ENCODE measurements at regions not wholly inside any gene's neighbourhood (a gene's known extent, or its start where the extent isn't known, plus 50 kb on each side); places are given as distances from the start of the nearest gene placed in this dataset.

DNA sequence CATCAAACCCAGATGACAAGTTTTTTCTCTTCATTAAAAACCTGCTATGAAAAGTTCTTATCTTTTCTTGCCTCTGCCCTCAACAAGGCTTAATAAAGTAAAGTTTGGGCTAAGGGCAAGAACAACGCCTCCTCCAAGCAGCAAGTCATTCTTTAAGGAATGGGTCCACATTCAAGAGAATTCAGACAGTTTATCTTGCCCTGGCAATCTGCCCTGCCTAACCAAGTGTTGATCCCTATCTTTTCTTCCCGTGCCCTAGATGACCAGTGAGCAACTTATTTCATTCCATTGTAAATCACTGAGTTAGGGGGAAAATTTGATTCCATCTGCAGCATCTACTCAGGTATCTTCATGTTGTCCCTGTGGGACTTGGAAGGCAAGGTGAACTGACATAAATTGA, 370.3 kb upstream of the DPPA4 start:
- no peak for ATAC-seq
- TF ChIP-seq EZH2phosphoT487 (IDR thresholded peaks at IDR 0.05; ENCODE audit: borderline replicate concordance, low read length) (no peak), EZH2 (IDR thresholded peaks at IDR 0.05; ENCODE audit: low read length, unreplicated experiment) (no peak)
- TF ChIP-seq, protein P1, sequence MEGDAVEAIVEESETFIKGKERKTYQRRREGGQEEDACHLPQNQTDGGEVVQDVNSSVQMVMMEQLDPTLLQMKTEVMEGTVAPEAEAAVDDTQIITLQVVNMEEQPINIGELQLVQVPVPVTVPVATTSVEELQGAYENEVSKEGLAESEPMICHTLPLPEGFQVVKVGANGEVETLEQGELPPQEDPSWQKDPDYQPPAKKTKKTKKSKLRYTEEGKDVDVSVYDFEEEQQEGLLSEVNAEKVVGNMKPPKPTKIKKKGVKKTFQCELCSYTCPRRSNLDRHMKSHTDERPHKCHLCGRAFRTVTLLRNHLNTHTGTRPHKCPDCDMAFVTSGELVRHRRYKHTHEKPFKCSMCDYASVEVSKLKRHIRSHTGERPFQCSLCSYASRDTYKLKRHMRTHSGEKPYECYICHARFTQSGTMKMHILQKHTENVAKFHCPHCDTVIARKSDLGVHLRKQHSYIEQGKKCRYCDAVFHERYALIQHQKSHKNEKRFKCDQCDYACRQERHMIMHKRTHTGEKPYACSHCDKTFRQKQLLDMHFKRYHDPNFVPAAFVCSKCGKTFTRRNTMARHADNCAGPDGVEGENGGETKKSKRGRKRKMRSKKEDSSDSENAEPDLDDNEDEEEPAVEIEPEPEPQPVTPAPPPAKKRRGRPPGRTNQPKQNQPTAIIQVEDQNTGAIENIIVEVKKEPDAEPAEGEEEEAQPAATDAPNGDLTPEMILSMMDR (conservative IDR thresholded peaks at IDR 0.05; ENCODE audit: low read depth, low read length), result no peak

DNA sequence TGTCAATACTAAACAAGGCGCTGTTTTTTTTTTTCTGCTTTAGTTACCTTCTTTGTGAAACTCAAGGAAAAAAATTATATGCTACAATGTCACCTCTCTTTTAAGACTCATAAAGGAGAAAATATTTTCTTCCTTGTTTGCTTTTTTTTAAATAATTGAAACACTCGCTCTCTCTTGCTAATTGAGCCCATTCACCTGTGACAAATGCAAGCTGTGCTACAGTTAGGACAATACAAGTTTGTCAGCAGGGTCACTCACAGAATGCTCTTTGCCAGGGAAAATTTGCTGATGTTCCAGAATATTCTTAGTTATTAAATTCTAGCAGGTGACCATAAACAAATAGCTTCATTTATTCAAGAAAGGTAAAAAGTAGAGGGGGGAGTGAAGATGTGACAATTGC, 375.9 kb upstream of the DPPA4 start:
- no peak overlapping the region for H3K4me3 ChIP-seq (ENCODE audit: low read length)
- H3K27ac ChIP-seq (ENCODE audit: low read length), result no peak overlapping the region
- no peak overlapping the region for H2AFZ ChIP-seq (ENCODE audit: low read length)
- H3K4me2 ChIP-seq (ENCODE audit: low read length), result no peak overlapping the region
- H3K9me2 ChIP-seq (replicated peaks; ENCODE audit: low read length), result no peaks in the 10 kb centered on the region
- no peak overlapping the region for H3K9ac ChIP-seq (ENCODE audit: low read length)
- no peaks in the 10 kb centered on the region for H3K79me2 ChIP-seq (ENCODE audit: low read length)
- TF ChIP-seq EZH2phosphoT487 (IDR thresholded peaks at IDR 0.05; ENCODE audit: borderline replicate concordance, low read length), result no peak
- no peak for TF ChIP-seq EZH2 (IDR thresholded peaks at IDR 0.05; ENCODE audit: low read length, unreplicated experiment)
- TF ChIP-seq, protein P1 (conservative IDR thresholded peaks at IDR 0.05; ENCODE audit: low read depth, low read length), result no peak
- intact Hi-C loops (cut with micrococcal nuclease), result no loop called here
- no peaks in the 10 kb centered on the region for H3K4me1 ChIP-seq (ENCODE audit: insufficient read depth, low read length)
- H4K20me1 ChIP-seq (ENCODE audit: low read length), result no peaks in the 10 kb centered on the region
- H3K36me3 ChIP-seq (ENCODE audit: low read depth, low read length), result no peaks in the 10 kb centered on the region
- no TSS peak for BruUV-seq (replicated peaks)
- H3K27me3 ChIP-seq (ENCODE audit: low read length), result peaks cover 20% of the 10 kb centered on the region
- H3K9me3 ChIP-seq (ENCODE audit: low read length), result no peaks in the 10 kb centered on the region
- ChIA-PET POLR2A (ENCODE audit: unreplicated experiment) (no interaction called here), CTCF (no interaction called here)
- DNase-seq (no peak), ATAC-seq (no peak)
- no peaks in the 10 kb centered on the region for H3F3A ChIP-seq (ENCODE audit: low read length, unreplicated experiment)

More for the DNA sequence above, 370.3 kb upstream of the DPPA4 start:
- Histone ChIP-seq H4K20me1 (ENCODE audit: low read length) (no peaks in the 10 kb centered on the region), H3K4me3 (ENCODE audit: low read length) (no peak overlapping the region), H3K36me3 (ENCODE audit: low read depth, low read length) (no peaks in the 10 kb centered on the region), H3K79me2 (ENCODE audit: low read length) (no peaks in the 10 kb centered on the region), H2AFZ (ENCODE audit: low read length) (no peak overlapping the region), H3K9me3 (ENCODE audit: low read length) (no peaks in the 10 kb centered on the region), H3K27ac (ENCODE audit: low read length) (no peak overlapping the region), H3K27me3 (ENCODE audit: low read length) (no peaks in the 10 kb centered on the region), H3K4me2 (ENCODE audit: low read length) (no peak overlapping the region), H3K9me2 (replicated peaks; ENCODE audit: low read length) (no peaks in the 10 kb centered on the region), H3K9ac (ENCODE audit: low read length) (no peak overlapping the region), H3F3A (ENCODE audit: low read length, unreplicated experiment) (no peaks in the 10 kb centered on the region), H3K4me1 (ENCODE audit: insufficient read depth, low read length) (no peaks in the 10 kb centered on the region)
- no TSS peak for BruUV-seq (replicated peaks)
- peak; percentile 45 for DNase-seq
- intact Hi-C loops (cut with micrococcal nuclease), result no loop called here
- ChIA-PET CTCF (no interaction called here), POLR2A (ENCODE audit: unreplicated experiment) (no interaction called here)

DNA sequence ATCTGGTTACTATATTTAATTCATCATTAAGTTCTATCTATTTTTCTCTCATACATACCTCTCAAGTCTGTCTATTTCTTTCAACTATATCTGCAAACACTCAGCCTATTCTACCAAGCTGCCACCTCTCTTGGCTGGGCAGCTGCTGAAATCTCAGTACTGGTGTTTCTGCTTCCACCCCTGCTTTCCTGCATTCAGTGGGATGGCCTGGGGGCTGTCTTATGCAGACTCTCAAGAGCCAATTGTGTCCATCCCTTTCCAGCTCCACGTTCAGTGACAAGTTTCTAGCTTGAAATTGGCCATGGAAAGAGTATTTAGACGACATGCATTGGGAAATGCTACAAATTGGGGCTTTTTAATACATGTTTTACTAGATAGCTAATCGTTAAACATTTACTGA, 378.4 kb upstream of the DPPA4 start:
- no peaks in the 10 kb centered on the region for H3K36me3 ChIP-seq (ENCODE audit: low read depth, low read length)
- no peaks in the 10 kb centered on the region for H3K79me2 ChIP-seq (ENCODE audit: low read length)
- H3K27ac ChIP-seq (ENCODE audit: low read length), result no peak overlapping the region
- DNase-seq (no peak), ATAC-seq (no peak)
- H3K9me2 ChIP-seq (replicated peaks; ENCODE audit: low read length), result no peaks in the 10 kb centered on the region
- intact Hi-C loops (cut with micrococcal nuclease), result loop anchor here (5.0 kb wide), 1 partner anchor 1003 kb away; no protein-coding TSS in a partner anchor
- no peak overlapping the region for H3K9ac ChIP-seq (ENCODE audit: low read length)
- H3K27me3 ChIP-seq (ENCODE audit: low read length), result peaks cover 22% of the 10 kb centered on the region
- H2AFZ ChIP-seq (ENCODE audit: low read length), result no peak overlapping the region
- H3F3A ChIP-seq (ENCODE audit: low read length, unreplicated experiment), result no peaks in the 10 kb centered on the region
- no TSS peak for BruUV-seq (replicated peaks)
- ChIA-PET CTCF (no interaction called here), POLR2A (ENCODE audit: unreplicated experiment) (no interaction called here)
- no peak overlapping the region for H3K4me3 ChIP-seq (ENCODE audit: low read length)
- H3K4me1 ChIP-seq (ENCODE audit: insufficient read depth, low read length), result no peaks in the 10 kb centered on the region
- no peak overlapping the region for H3K4me2 ChIP-seq (ENCODE audit: low read length)
- H4K20me1 ChIP-seq (ENCODE audit: low read length), result no peaks in the 10 kb centered on the region
- H3K9me3 ChIP-seq (ENCODE audit: low read length), result no peaks in the 10 kb centered on the region
- TF ChIP-seq, protein P1 (conservative IDR thresholded peaks at IDR 0.05; ENCODE audit: low read depth, low read length), result no peak
- TF ChIP-seq EZH2 (IDR thresholded peaks at IDR 0.05; ENCODE audit: low read length, unreplicated experiment), result no peak
- no peak for TF ChIP-seq EZH2phosphoT487 (IDR thresholded peaks at IDR 0.05; ENCODE audit: borderline replicate concordance, low read length)

Measured in PC-3 (cell line).